Gastrocnemius medialis (tissue), 4 donors: ENCODE measurements at regions not wholly inside any gene's neighbourhood (a gene's known extent, or its start where the extent isn't known, plus 50 kb on each side); places are given as distances from the start of the nearest gene placed in this dataset.

ENCODE experiments used
- POLR2A ChIP-seq, 2 donors: fragments of 450-650 bp; IDR thresholded peaks; one replicate each; pipeline ENCODE4 v1.6.1; 2017; ENCODE audit warnings: antibody characterized with exemption in 2 of 2, mild to moderate bottlenecking in 2 of 2, moderate library complexity in 2 of 2
- TF ChIP-seq, protein P1 (sequence below), 5 experiments: fragments of 450-650 bp in 3 of 5; fragments of 200-600 bp in 2 of 5; sonication (generic) in 2 of 5; IDR thresholded peaks in 4 of 5; conservative IDR thresholded peaks in 1 of 5; 1 replicate in 4 of 5; 2 replicates in 1 of 5; pipeline ENCODE4 v1.5.1; 2016 to 2019; ENCODE audit warnings: antibody characterized with exemption in 5 of 5, mild to moderate bottlenecking in 3 of 5, moderate library complexity in 3 of 5

DNA sequence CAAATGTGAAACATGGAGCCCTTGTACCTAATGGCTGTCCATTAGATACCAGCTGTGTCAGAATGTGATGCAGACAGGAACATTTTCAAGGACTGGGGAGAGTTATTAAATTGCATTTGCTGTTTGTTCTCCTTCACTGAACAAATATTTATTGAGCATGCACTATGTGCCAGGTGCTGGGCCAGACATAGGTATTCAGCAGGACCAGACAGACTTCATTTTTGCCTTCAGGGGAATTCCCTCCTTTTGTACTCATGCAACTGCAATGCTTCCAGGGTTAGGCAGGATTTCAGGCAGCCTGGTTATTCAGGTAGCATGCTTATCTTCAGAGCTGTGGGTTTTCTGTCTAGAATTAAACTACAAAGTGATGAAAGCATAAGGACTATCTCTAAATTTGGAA lies 64.2 kb upstream of the SMYD2 start:
- TF ChIP-seq, protein P1, sequence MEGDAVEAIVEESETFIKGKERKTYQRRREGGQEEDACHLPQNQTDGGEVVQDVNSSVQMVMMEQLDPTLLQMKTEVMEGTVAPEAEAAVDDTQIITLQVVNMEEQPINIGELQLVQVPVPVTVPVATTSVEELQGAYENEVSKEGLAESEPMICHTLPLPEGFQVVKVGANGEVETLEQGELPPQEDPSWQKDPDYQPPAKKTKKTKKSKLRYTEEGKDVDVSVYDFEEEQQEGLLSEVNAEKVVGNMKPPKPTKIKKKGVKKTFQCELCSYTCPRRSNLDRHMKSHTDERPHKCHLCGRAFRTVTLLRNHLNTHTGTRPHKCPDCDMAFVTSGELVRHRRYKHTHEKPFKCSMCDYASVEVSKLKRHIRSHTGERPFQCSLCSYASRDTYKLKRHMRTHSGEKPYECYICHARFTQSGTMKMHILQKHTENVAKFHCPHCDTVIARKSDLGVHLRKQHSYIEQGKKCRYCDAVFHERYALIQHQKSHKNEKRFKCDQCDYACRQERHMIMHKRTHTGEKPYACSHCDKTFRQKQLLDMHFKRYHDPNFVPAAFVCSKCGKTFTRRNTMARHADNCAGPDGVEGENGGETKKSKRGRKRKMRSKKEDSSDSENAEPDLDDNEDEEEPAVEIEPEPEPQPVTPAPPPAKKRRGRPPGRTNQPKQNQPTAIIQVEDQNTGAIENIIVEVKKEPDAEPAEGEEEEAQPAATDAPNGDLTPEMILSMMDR (IDR thresholded peaks at IDR 0.05 in 4 of 5, conservative IDR thresholded peaks at IDR 0.05 in 1 of 5), result no peak
- no peak for TF ChIP-seq POLR2A (IDR thresholded peaks at IDR 0.05)
